ENCODE measurements at regions not wholly inside any gene's neighbourhood (a gene's known extent, or its start where the extent isn't known, plus 50 kb on each side); places are given as distances from the start of the nearest gene placed in this dataset.

- no peak overlapping the region for H3K4me3 ChIP-seq (ENCODE audit: low read depth, low read length)
- H3K27me3 ChIP-seq (ENCODE audit: insufficient read depth, low read length) = no peaks in the 10 kb centered on the region
- H3K36me3 ChIP-seq (ENCODE audit: insufficient read depth, low read length) = no peaks in the 10 kb centered on the region
- H3K27ac ChIP-seq (ENCODE audit: low read depth, low read length) = no peak overlapping the region
- no peaks in the 10 kb centered on the region for H3K79me2 ChIP-seq (ENCODE audit: control insufficient read depth, insufficient read depth, low read length, unreplicated experiment)
- H3K4me1 ChIP-seq (ENCODE audit: control insufficient read depth, insufficient read depth, low read length, unreplicated experiment) = peaks cover 5% of the 10 kb centered on the region
- no peak overlapping the region for H2AFZ ChIP-seq (ENCODE audit: low read length, unreplicated experiment)
Measured at GRCh38 chr15:62533687-62534086, 368.6 kb upstream of the C2CD4B start.

- Histone ChIP-seq H3K79me2 (ENCODE audit: control insufficient read depth, insufficient read depth, low read length, unreplicated experiment) (no peaks in the 10 kb centered on the region), H3K4me3 (ENCODE audit: low read depth, low read length) (no peak overlapping the region), H3K27ac (ENCODE audit: low read depth, low read length) (no peak overlapping the region), H3K4me1 (ENCODE audit: control insufficient read depth, insufficient read depth, low read length, unreplicated experiment) (peaks cover 5% of the 10 kb centered on the region), H3K36me3 (ENCODE audit: insufficient read depth, low read length) (no peaks in the 10 kb centered on the region), H3K27me3 (ENCODE audit: insufficient read depth, low read length) (no peaks in the 10 kb centered on the region), H2AFZ (ENCODE audit: low read length, unreplicated experiment) (no peak overlapping the region)
Measured at GRCh38 chr15:62534996-62535395, 369.9 kb upstream of the C2CD4B start.

- no peaks in the 10 kb centered on the region for H3K36me3 ChIP-seq (ENCODE audit: insufficient read depth, low read length)
- H3K4me1 ChIP-seq (ENCODE audit: control insufficient read depth, insufficient read depth, low read length, unreplicated experiment) = peaks cover 5% of the 10 kb centered on the region
- no peaks in the 10 kb centered on the region for H3K79me2 ChIP-seq (ENCODE audit: control insufficient read depth, insufficient read depth, low read length, unreplicated experiment)
- H3K27me3 ChIP-seq (ENCODE audit: insufficient read depth, low read length) = no peaks in the 10 kb centered on the region
- H3K4me3 ChIP-seq (ENCODE audit: low read depth, low read length) = no peak overlapping the region
- H3K27ac ChIP-seq (ENCODE audit: low read depth, low read length) = no peak overlapping the region
- H2AFZ ChIP-seq (ENCODE audit: low read length, unreplicated experiment) = no peak overlapping the region
Measured at GRCh38 chr15:62539236-62539635, 374.2 kb upstream of the C2CD4B start.

DNA sequence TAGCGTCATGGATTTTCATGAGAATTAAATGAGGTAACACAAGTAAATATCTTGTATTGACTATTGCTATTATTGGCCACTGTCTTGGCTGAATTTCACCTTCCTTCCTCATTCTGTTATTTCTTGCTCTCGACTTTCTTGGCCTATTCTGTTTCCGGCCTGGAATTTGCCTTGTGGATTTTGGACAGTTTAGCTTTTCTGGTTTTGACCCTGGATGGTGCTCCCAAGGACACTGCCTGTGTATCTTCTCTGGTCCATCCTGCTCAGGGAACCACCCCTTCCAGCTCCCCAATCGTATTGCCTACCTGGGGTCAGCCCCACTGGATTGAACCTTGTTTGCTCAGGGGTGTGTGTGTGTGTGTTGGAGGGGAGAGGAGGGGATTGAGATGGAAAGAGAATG is 376.2 kb upstream of the C2CD4B start:
- no peak overlapping the region for H3K27ac ChIP-seq (ENCODE audit: low read depth, low read length)
- no peak overlapping the region for H3K4me3 ChIP-seq (ENCODE audit: low read depth, low read length)

GRCh38 chr15:62541846-62542245 is 376.8 kb upstream of the C2CD4B start:
- H3K27me3 ChIP-seq (ENCODE audit: insufficient read depth, low read length) = no peaks in the 10 kb centered on the region
- H2AFZ ChIP-seq (ENCODE audit: low read length, unreplicated experiment) = no peak overlapping the region
- no peak overlapping the region for H3K27ac ChIP-seq (ENCODE audit: low read depth, low read length)
- no peaks in the 10 kb centered on the region for H3K79me2 ChIP-seq (ENCODE audit: control insufficient read depth, insufficient read depth, low read length, unreplicated experiment)
- H3K4me1 ChIP-seq (ENCODE audit: control insufficient read depth, insufficient read depth, low read length, unreplicated experiment) = peaks cover 11% of the 10 kb centered on the region
- H3K4me3 ChIP-seq (ENCODE audit: low read depth, low read length) = no peak overlapping the region
- no peaks in the 10 kb centered on the region for H3K36me3 ChIP-seq (ENCODE audit: insufficient read depth, low read length)

More for the DNA sequence above, 376.2 kb upstream of the C2CD4B start:
- H2AFZ ChIP-seq (ENCODE audit: low read length, unreplicated experiment) = no peak overlapping the region
- no peaks in the 10 kb centered on the region for H3K27me3 ChIP-seq (ENCODE audit: insufficient read depth, low read length)
- no peaks in the 10 kb centered on the region for H3K36me3 ChIP-seq (ENCODE audit: insufficient read depth, low read length)
- H3K4me1 ChIP-seq (ENCODE audit: control insufficient read depth, insufficient read depth, low read length, unreplicated experiment) = peaks cover 9% of the 10 kb centered on the region
- no peaks in the 10 kb centered on the region for H3K79me2 ChIP-seq (ENCODE audit: control insufficient read depth, insufficient read depth, low read length, unreplicated experiment)

GRCh38 chr15:62544446-62544845 is 379.4 kb upstream of the C2CD4B start:
- no peak overlapping the region for H2AFZ ChIP-seq (ENCODE audit: low read length, unreplicated experiment)
- peaks cover 11% of the 10 kb centered on the region for H3K4me1 ChIP-seq (ENCODE audit: control insufficient read depth, insufficient read depth, low read length, unreplicated experiment)
- no peak overlapping the region for H3K27ac ChIP-seq (ENCODE audit: low read depth, low read length)
- no peaks in the 10 kb centered on the region for H3K27me3 ChIP-seq (ENCODE audit: insufficient read depth, low read length)
- H3K36me3 ChIP-seq (ENCODE audit: insufficient read depth, low read length) = no peaks in the 10 kb centered on the region
- no peaks in the 10 kb centered on the region for H3K79me2 ChIP-seq (ENCODE audit: control insufficient read depth, insufficient read depth, low read length, unreplicated experiment)
- no peak overlapping the region for H3K4me3 ChIP-seq (ENCODE audit: low read depth, low read length)

- no peaks in the 10 kb centered on the region for H3K36me3 ChIP-seq (ENCODE audit: insufficient read depth, low read length)
- H3K27ac ChIP-seq (ENCODE audit: low read depth, low read length) = no peak overlapping the region
- no peak overlapping the region for H2AFZ ChIP-seq (ENCODE audit: low read length, unreplicated experiment)
- H3K27me3 ChIP-seq (ENCODE audit: insufficient read depth, low read length) = no peaks in the 10 kb centered on the region
- peaks cover 11% of the 10 kb centered on the region for H3K4me1 ChIP-seq (ENCODE audit: control insufficient read depth, insufficient read depth, low read length, unreplicated experiment)
- no peak overlapping the region for H3K4me3 ChIP-seq (ENCODE audit: low read depth, low read length)
- H3K79me2 ChIP-seq (ENCODE audit: control insufficient read depth, insufficient read depth, low read length, unreplicated experiment) = no peaks in the 10 kb centered on the region
Measured at GRCh38 chr15:62545467-62546227, 380.6 kb upstream of the C2CD4B start.

DNA sequence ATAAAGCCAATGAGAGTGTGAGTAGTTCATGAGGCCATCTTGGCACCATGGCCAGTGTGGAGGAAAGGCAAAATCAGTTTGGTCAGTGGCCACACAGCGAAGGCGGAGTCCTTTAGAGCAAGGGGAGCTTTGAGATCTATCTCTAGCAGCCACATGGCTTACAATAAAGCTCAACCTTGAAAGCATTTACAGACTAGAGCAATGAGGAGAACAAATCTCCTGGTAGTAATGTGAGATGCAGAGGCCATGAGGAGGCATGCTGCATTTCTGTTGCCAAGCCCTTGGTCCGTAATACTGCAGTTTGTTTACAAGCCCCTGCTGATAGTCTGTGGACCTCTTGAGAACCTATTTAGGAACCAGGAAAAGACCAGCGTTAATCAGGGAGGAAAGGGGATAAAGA is 381.5 kb upstream of the C2CD4B start:
- Histone ChIP-seq H2AFZ (ENCODE audit: low read length, unreplicated experiment) (no peak overlapping the region), H3K4me3 (ENCODE audit: low read depth, low read length) (no peak overlapping the region)

DNA sequence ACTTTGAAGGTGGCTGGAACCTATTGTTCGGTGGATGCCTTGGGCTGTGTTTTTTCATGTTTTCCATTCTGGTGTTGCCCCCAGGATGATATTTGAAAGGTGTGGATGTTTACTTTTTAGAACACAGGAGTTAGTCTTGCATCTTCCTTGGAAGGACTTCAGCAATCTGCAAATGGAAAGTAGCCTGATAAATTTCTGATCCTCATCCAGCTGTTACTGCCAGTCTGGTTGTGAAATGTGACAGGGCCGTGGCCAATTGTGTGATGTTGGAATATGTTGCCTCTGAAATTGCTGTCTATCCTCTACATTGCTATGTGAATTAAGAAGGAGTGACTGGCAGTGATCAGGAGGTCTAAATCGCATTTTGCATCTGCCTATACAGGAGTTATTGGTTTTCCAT is 382.5 kb upstream of the C2CD4B start:
- Histone ChIP-seq H2AFZ (ENCODE audit: low read length, unreplicated experiment) (no peak overlapping the region), H3K79me2 (ENCODE audit: control insufficient read depth, insufficient read depth, low read length, unreplicated experiment) (no peaks in the 10 kb centered on the region)

More for the DNA sequence above, 381.5 kb upstream of the C2CD4B start:
- H3K4me1 ChIP-seq (ENCODE audit: control insufficient read depth, insufficient read depth, low read length, unreplicated experiment) = peaks cover 11% of the 10 kb centered on the region
- no peaks in the 10 kb centered on the region for H3K36me3 ChIP-seq (ENCODE audit: insufficient read depth, low read length)
- no peaks in the 10 kb centered on the region for H3K79me2 ChIP-seq (ENCODE audit: control insufficient read depth, insufficient read depth, low read length, unreplicated experiment)
- H3K27ac ChIP-seq (ENCODE audit: low read depth, low read length) = no peak overlapping the region
- no peaks in the 10 kb centered on the region for H3K27me3 ChIP-seq (ENCODE audit: insufficient read depth, low read length)

GRCh38 chr15:62549345-62549970 is 384.4 kb upstream of the C2CD4B start:
- no peaks in the 10 kb centered on the region for H3K36me3 ChIP-seq (ENCODE audit: insufficient read depth, low read length)
- no peaks in the 10 kb centered on the region for H3K27me3 ChIP-seq (ENCODE audit: insufficient read depth, low read length)
- no peak overlapping the region for H3K27ac ChIP-seq (ENCODE audit: low read depth, low read length)
- H3K4me1 ChIP-seq (ENCODE audit: control insufficient read depth, insufficient read depth, low read length, unreplicated experiment) = peaks cover 15% of the 10 kb centered on the region
- no peak overlapping the region for H2AFZ ChIP-seq (ENCODE audit: low read length, unreplicated experiment)
- no peak overlapping the region for H3K4me3 ChIP-seq (ENCODE audit: low read depth, low read length)
- no peaks in the 10 kb centered on the region for H3K79me2 ChIP-seq (ENCODE audit: control insufficient read depth, insufficient read depth, low read length, unreplicated experiment)

More for the DNA sequence above, 382.5 kb upstream of the C2CD4B start:
- peaks cover 15% of the 10 kb centered on the region for H3K4me1 ChIP-seq (ENCODE audit: control insufficient read depth, insufficient read depth, low read length, unreplicated experiment)
- H3K36me3 ChIP-seq (ENCODE audit: insufficient read depth, low read length) = no peaks in the 10 kb centered on the region
- no peak overlapping the region for H3K4me3 ChIP-seq (ENCODE audit: low read depth, low read length)
- H3K27me3 ChIP-seq (ENCODE audit: insufficient read depth, low read length) = no peaks in the 10 kb centered on the region
- no peak overlapping the region for H3K27ac ChIP-seq (ENCODE audit: low read depth, low read length)

GRCh38 chr15:62550106-62550505 is 385.0 kb upstream of the C2CD4B start:
- H3K27ac ChIP-seq (ENCODE audit: low read depth, low read length) = no peak overlapping the region
- H3K36me3 ChIP-seq (ENCODE audit: insufficient read depth, low read length) = no peaks in the 10 kb centered on the region
- no peak overlapping the region for H3K4me3 ChIP-seq (ENCODE audit: low read depth, low read length)
- H3K27me3 ChIP-seq (ENCODE audit: insufficient read depth, low read length) = no peaks in the 10 kb centered on the region
- H3K4me1 ChIP-seq (ENCODE audit: control insufficient read depth, insufficient read depth, low read length, unreplicated experiment) = peaks cover 15% of the 10 kb centered on the region
- H3K79me2 ChIP-seq (ENCODE audit: control insufficient read depth, insufficient read depth, low read length, unreplicated experiment) = no peaks in the 10 kb centered on the region
- H2AFZ ChIP-seq (ENCODE audit: low read length, unreplicated experiment) = no peak overlapping the region
